ENCODE measurements at regions not wholly inside any gene's neighbourhood (a gene's known extent, or its start where the extent isn't known, plus 50 kb on each side); places are given as distances from the start of the nearest gene placed in this dataset.

- no peak for TF ChIP-seq POLR2A (IDR thresholded peaks at IDR 0.05; ENCODE audit: low read length)
- TF ChIP-seq GATA1 (IDR thresholded peaks at IDR 0.05; ENCODE audit: low read depth, low read length) = no peak
Measured at GRCh38 chr4:182089326-182089725, 153.9 kb upstream of the TENM3 start.

Data from erythroblast (primary cell).